ENCODE measurements at regions not wholly inside any gene's neighbourhood (a gene's known extent, or its start where the extent isn't known, plus 50 kb on each side); places are given as distances from the start of the nearest gene placed in this dataset.

- no peak for DNase-seq
Observed at GRCh38 chr1:185427776-185428175, 110.7 kb upstream of the IVNS1ABP start.

GRCh38 chr1:185427264-185427663 lies 110.2 kb upstream of the IVNS1ABP start:
- DNase-seq, result no peak

DNA sequence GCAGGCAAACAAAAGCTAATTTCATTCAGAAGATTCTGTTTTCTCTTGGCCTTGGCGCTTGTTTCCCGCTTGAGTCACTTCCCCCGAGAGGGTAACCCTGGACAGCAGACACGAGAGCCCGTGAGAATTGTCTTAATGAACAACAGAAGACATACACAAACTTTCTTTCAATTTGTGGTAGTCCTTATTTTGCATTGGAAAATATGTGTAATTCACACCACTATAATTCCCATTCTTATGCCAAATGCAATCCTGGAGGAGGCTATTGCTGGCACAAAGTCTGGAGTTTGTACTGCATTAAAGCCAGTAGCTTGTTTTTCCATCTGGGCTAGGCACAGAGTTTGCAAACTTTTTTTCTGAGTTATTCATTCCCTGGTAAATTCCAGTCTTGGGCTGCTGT lies 109.8 kb upstream of the IVNS1ABP start:
- no peak for DNase-seq

GRCh38 chr1:185425163-185425562 lies 108.1 kb upstream of the IVNS1ABP start:
- DNase-seq, result no peak

GRCh38 chr1:185421485-185422107 lies 104.6 kb upstream of the IVNS1ABP start:
- no peak for DNase-seq

DNA sequence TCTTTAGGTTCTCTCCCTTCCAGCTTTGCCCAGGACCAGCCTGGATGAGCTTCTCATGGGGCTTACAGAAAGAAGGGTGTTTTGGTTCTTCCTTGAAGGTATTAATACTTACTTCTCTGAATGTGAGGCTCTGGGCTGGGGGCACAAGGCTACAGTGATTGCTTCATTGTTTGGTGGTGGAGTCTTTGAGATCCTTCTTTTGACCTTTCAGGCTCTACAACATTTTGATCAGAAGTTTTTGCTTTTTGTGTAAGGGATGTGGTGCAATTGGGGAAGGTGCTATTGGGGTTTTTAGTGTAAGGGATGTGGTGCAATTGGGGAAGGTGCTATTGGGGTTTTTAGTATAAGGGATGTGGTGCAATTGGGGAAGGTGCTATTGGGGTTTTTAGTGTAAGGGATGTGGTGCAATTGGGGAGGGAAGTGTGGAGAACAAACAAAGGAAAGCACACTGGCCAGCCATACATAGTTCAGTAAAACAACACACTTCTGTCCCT lies 103.6 kb upstream of the IVNS1ABP start:
- no peak for DNase-seq

DNA sequence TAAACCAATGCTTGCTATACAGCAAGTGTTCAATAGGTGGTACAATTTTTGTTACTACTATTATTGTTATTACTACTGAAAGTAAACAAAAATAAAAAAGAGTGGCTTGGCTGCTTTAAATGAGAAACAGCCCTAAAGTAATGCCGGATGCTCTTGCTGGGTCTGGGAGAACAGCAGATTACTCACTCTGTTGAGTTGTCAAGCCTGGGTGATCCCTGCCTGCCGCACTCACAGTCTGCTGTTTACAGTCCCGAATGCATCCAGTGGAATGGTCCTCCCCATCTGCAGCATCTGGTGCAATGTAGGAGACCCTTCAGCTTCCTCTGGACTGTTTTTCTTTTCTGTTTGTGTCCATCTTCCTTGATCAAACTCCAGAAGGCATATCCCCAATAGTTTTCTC lies 102.7 kb upstream of the IVNS1ABP start:
- DNase-seq, result no peak

- DNase-seq, result no peak
Observed at GRCh38 chr1:185418472-185418871, 101.4 kb upstream of the IVNS1ABP start.

GRCh38 chr1:185412385-185413087 lies 95.5 kb upstream of the IVNS1ABP start:
- DNase-seq, result no peak

GRCh38 chr1:185409763-185410528 lies 92.9 kb upstream of the IVNS1ABP start:
- DNase-seq, result no peak

GRCh38 chr1:185409345-185409744 lies 92.3 kb upstream of the IVNS1ABP start:
- DNase-seq, result no peak

DNA sequence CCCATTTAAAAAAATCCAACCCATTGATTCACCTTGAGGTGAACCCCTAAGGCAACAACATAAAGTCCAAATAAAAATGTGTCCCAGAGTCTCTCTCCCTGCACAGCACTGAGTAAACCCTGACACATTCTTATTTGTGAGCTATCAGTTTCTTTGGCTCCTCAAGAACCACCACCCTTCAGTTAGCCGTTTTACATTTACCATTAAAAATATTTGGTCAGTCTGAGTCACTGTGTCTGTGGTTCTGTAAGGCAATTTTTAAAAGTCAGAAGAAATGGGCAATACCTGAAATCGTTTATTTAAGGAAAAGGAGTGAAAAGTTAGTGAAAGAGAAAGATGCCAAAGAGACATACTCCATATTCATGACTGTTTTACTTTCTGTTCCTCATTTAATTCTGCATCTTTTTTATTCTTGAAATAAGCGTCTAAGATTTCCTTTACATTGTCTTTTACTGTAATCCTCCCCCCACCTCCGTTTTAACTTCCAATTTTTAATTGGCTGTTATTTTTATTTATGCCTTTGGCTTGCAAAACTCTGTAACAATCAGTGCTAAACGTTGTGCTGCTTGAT lies 91.7 kb upstream of the IVNS1ABP start:
- DNase-seq, result no peak

DNA sequence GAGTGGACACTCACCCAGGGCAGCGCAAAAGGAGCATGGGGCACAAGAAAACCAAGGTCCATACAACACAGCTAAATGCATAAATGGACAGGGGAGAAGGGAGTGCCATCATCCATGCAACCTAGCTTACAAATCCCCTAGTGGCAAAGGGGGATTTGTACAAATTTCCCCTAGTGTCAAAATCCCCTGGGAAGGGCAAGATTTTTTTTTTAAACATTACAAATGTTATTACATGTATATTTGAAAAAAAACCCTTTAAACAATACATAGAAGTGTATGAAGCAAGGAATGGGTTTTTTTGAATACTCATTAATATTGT lies 89.6 kb upstream of the IVNS1ABP start:
- DNase-seq, result no peak

GRCh38 chr1:185406006-185406690 lies 89.1 kb upstream of the IVNS1ABP start:
- DNase-seq, result no peak

DNA sequence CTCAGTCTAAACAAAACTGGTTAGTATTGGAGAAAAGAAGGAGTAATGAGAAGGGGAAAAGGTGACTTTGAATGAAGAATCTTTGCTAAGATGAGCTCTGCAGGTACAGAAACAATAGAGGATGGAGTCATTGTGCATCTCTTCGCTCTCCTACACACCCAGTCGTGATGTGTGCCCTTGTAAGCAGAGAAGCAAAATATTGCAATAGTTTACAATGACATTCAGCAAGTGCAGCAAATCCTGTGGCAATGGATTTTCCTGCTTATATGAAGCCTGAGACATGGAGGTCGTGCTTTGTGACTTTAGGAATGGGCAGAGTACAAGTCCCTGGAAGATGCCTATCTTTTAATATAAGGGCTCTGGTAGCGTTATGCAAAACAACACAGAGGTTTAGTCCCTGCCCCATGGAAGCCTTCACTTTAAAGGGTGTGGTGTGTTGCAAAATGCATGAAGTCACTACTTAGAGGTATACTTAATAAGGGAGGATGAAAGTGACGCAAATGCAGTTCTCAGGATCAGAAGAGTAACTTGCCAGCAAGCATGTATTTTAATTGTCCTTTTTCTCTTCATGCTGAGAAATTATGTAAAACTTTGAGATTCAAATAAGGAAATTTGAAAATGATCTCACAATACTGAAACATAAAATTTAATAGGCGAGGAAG lies 88.0 kb upstream of the IVNS1ABP start:
- DNase-seq, result no peak

- no peak for DNase-seq
Observed at GRCh38 chr1:185404291-185404690, 87.2 kb upstream of the IVNS1ABP start.

DNA sequence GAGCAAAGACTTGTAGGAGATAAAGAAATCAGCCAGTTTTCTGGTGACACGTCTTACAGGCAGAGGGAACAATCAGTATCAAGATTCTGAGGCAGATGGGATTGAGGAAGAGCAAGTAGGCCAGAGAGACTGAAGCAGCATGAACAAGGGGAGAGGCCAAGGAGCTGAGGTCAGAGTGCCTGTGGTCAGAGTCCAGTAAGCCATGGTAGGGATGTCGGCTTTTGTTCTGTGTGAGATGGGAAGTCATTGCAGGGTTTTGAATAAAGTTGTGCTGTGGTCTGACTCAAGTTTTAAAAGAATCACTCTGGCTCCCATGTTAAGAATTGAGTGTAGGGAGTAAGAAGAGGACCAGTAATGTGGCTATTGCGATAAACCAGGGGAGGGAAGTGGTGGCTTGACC lies 85.9 kb upstream of the IVNS1ABP start:
- no peak for DNase-seq

GRCh38 chr1:185401019-185401418 lies 84.0 kb upstream of the IVNS1ABP start:
- no peak for DNase-seq

- DNase-seq, result no peak
Observed at GRCh38 chr1:185400052-185400451, 83.0 kb upstream of the IVNS1ABP start.

DNA sequence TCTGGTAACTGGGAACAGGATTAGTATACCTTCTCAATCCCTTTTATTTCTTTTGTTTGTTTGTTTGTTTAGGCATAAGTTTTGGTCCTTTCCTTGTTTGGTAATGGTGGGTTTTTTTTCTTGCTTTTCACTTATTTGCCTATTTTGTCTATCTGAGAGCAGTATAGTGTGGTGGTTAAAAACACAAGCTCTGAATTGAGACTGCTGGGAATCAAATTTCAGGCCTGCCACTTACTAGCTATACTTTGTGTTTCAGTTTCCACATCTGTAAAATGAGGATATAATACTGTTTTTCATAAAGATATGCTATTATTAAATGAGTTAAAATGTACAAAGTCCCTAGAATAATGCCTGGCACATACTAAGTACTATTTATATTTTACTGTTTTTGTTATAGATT lies 81.6 kb upstream of the IVNS1ABP start:
- DNase-seq, result no peak

- no peak for DNase-seq
Observed at GRCh38 chr1:185398022-185398421, 81.0 kb upstream of the IVNS1ABP start.

DNA sequence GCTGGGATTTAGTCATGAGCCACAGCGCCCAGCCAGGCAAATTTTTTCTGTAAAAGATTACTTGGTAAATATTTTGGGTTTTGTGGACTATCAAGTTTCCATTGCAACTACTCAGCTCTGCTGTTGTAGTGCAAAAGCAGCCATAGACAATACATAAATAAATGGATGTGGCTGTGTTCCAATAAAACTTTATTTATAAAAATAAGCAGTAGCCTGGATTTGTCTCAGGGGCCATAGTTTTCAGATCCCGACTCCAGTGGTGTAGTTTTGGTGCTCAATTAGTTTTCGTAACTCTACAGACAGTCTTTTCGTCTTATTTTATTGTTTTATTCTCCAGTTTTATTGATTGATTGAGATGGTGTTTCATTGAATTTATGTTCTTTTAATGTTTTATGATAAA lies 80.1 kb upstream of the IVNS1ABP start:
- DNase-seq, result no peak

GRCh38 chr1:185396126-185396525 lies 79.1 kb upstream of the IVNS1ABP start:
- no peak for DNase-seq

Data from NCI-H2081 (cell line).